ENCODE measurements at regions not wholly inside any gene's neighbourhood (a gene's known extent, or its start where the extent isn't known, plus 50 kb on each side); places are given as distances from the start of the nearest gene placed in this dataset.

GRCh38 chr10:78549140-78549935, 515.7 kb downstream of the RPS24 start:
- DNase-seq, result no peak

- no peak for DNase-seq
Measured at GRCh38 chr10:78550090-78550489, 516.4 kb downstream of the RPS24 start.

GRCh38 chr10:78550716-78551115, 517.1 kb downstream of the RPS24 start:
- DNase-seq, result no peak

- DNase-seq, result no peak
Measured at GRCh38 chr10:78551184-78552005, 517.4 kb upstream of the ZMIZ1 start.

- DNase-seq, result no peak
Measured at GRCh38 chr10:78552261-78552811, 516.4 kb upstream of the ZMIZ1 start.

GRCh38 chr10:78553792-78554191, 515.0 kb upstream of the ZMIZ1 start:
- DNase-seq, result no peak

GRCh38 chr10:78555128-78555527, 513.6 kb upstream of the ZMIZ1 start:
- DNase-seq, result no peak

GRCh38 chr10:78556705-78557432, 511.9 kb upstream of the ZMIZ1 start:
- DNase-seq, result no peak

GRCh38 chr10:78557433-78557925, 511.3 kb upstream of the ZMIZ1 start:
- DNase-seq, result no peak

GRCh38 chr10:78559661-78560340, 509.0 kb upstream of the ZMIZ1 start:
- no peak for DNase-seq

- no peak for DNase-seq
Measured at GRCh38 chr10:78560341-78560688, 508.5 kb upstream of the ZMIZ1 start.

- no peak for DNase-seq
Measured at GRCh38 chr10:78563314-78563713, 505.5 kb upstream of the ZMIZ1 start.

- DNase-seq, result no peak
Measured at GRCh38 chr10:78565841-78566240, 502.9 kb upstream of the ZMIZ1 start.

- DNase-seq, result no peak
Measured at GRCh38 chr10:78566284-78567111, 502.3 kb upstream of the ZMIZ1 start.

GRCh38 chr10:78567680-78568455, 500.9 kb upstream of the ZMIZ1 start:
- DNase-seq, result no peak

- DNase-seq, result no peak
Measured at GRCh38 chr10:78568620-78569019, 500.1 kb upstream of the ZMIZ1 start.

GRCh38 chr10:78570633-78571235, 498.0 kb upstream of the ZMIZ1 start:
- DNase-seq, result no peak

GRCh38 chr10:78571286-78571685, 497.5 kb upstream of the ZMIZ1 start:
- DNase-seq, result no peak

GRCh38 chr10:78571891-78572290, 496.9 kb upstream of the ZMIZ1 start:
- DNase-seq, result no peak

- DNase-seq, result no peak
Measured at GRCh38 chr10:78572565-78572964, 496.2 kb upstream of the ZMIZ1 start.

Data from CD4-positive, alpha-beta T cell treated with Interleukin-15 for 1 hour (primary cell).